Breast epithelium (tissue), 4 donors: ENCODE measurements at regions not wholly inside any gene's neighbourhood (a gene's known extent, or its start where the extent isn't known, plus 50 kb on each side); places are given as distances from the start of the nearest gene placed in this dataset.
"Not testable (repeated sequence)": the region's sequence is repeated elsewhere in the genome, so short reads cannot be mapped to it uniquely, and the experiment has no call there.

ENCODE experiments used
- DNase-seq, 2 donors: peaks; one replicate each; pipeline ENCODE4 v3.0.0-alpha.2; 2019; ENCODE audit warnings: low spot score in 2 of 2
- H3K27ac ChIP-seq, 2 donors: fragments of 200-600 bp; sonication (generic) in 1 of 2; one replicate each; pipeline ENCODE4 v1.5.1; 2016 to 2019; ENCODE audit warnings: mild to moderate bottlenecking in 1 of 2
- H3K27me3 ChIP-seq, 2 donors: fragments of 200-600 bp; sonication (generic) in 1 of 2; one replicate each; pipeline versions ENCODE4 v1.5.1 to v1.6.0; 2017 to 2019; ENCODE audit warnings: control low read depth in 1 of 2, mild to moderate bottlenecking in 1 of 2
- H3K36me3 ChIP-seq: fragments of 200-600 bp; one replicate; pipeline ENCODE4 v1.5.1; 2019
- H3K4me1 ChIP-seq, 2 donors: fragments of 200-600 bp; sonication (generic); one replicate each; pipeline ENCODE4 v1.5.1; 2016 to 2019; ENCODE audit warnings: control low read depth in 1 of 2
- H3K4me3 ChIP-seq, 3 donors: fragments of 200-600 bp; sonication (generic); 1 replicate in 2 of 3; 2 replicates in 1 of 3; pipeline ENCODE4 v1.5.1; 2016 to 2019; ENCODE audit warnings: mild to moderate bottlenecking in 3 of 3, moderate library complexity in 2 of 3
- H3K9me3 ChIP-seq, 2 donors: fragments of 200-600 bp; sonication (generic) in 1 of 2; one replicate each; pipeline ENCODE4 v1.5.1; 2016 to 2019; ENCODE audit warnings: control low read depth in 1 of 2
- CTCF ChIP-seq, 3 donors: fragments of 450-650 bp; IDR thresholded peaks; one replicate each; pipeline ENCODE4 v1.5.1; 2016 to 2017; ENCODE audit warnings: antibody characterized with exemption in 3 of 3, mild to moderate bottlenecking in 3 of 3, moderate library complexity in 3 of 3
- POLR2A ChIP-seq: fragments of 450-650 bp; IDR thresholded peaks from one replicate; pipeline ENCODE4 v1.6.1; 2016; ENCODE audit warnings: antibody characterized with exemption, mild to moderate bottlenecking, moderate library complexity
- POLR2AphosphoS5 ChIP-seq, 3 donors: sonication (generic); formaldehyde crosslinking; IDR thresholded peaks; one replicate each; pipeline ENCODE4 v1.6.1; 2017; ENCODE audit warnings: antibody characterized with exemption in 3 of 3
- intact Hi-C: fragments of 100-400 bp; cut with DNase I; formaldehyde crosslinking; loops from one replicate; pipeline ENCODE4 v1.15.1; 2023; ENCODE audit warnings: low total_unique reads

- intact Hi-C loops = no loop called here
- no peaks in the 10 kb centered on the region for H3K27me3 ChIP-seq
- TF ChIP-seq POLR2AphosphoS5 (IDR thresholded peaks at IDR 0.05) = no peak
- no peak for TF ChIP-seq CTCF (IDR thresholded peaks at IDR 0.05)
- TF ChIP-seq POLR2A = no peak
- no peaks in the 10 kb centered on the region for H3K36me3 ChIP-seq
- H3K4me3 ChIP-seq = no peak overlapping the region
- no peak for DNase-seq
- no peaks in the 10 kb centered on the region for H3K4me1 ChIP-seq
- H3K9me3 ChIP-seq = no peaks in the 10 kb centered on the region
- H3K27ac ChIP-seq = no peak overlapping the region
Measured at GRCh38 chr4:186871856-186872255, 148.2 kb upstream of the FAT1 start.

GRCh38 chr4:186873095-186873494 is 149.4 kb upstream of the FAT1 start:
- H3K36me3 ChIP-seq, DNase-seq, H3K27me3 ChIP-seq, H3K27ac ChIP-seq, H3K4me3 ChIP-seq, intact Hi-C loops, H3K9me3 ChIP-seq, H3K4me1 ChIP-seq: not testable (repeated sequence)

- H3K4me3 ChIP-seq = no peak overlapping the region
- intact Hi-C loops = no loop called here
- TF ChIP-seq POLR2AphosphoS5 (IDR thresholded peaks at IDR 0.05) (no peak), POLR2A (no peak), CTCF (IDR thresholded peaks at IDR 0.05) (no peak)
- no peaks in the 10 kb centered on the region for H3K4me1 ChIP-seq
- H3K27me3 ChIP-seq = no peaks in the 10 kb centered on the region
- H3K36me3 ChIP-seq = no peaks in the 10 kb centered on the region
- no peak overlapping the region for H3K27ac ChIP-seq
- no peak for DNase-seq
- no peaks in the 10 kb centered on the region for H3K9me3 ChIP-seq
Measured at GRCh38 chr4:186875476-186875875, 151.8 kb upstream of the FAT1 start.

- no peak for DNase-seq
- Histone ChIP-seq H3K9me3 (no peaks in the 10 kb centered on the region), H3K4me3 (no peak overlapping the region), H3K27me3 (no peaks in the 10 kb centered on the region), H3K36me3 (no peaks in the 10 kb centered on the region), H3K27ac (no peak overlapping the region), H3K4me1 (no peaks in the 10 kb centered on the region)
- no peak for TF ChIP-seq POLR2A
- TF ChIP-seq POLR2AphosphoS5 (IDR thresholded peaks at IDR 0.05) = no peak
- intact Hi-C loops = no loop called here
Measured at GRCh38 chr4:186876961-186877626, 153.4 kb upstream of the FAT1 start.

- intact Hi-C loops = no loop called here
- no peaks in the 10 kb centered on the region for H3K27me3 ChIP-seq
- no peak overlapping the region for H3K4me3 ChIP-seq
- TF ChIP-seq POLR2A (no peak), POLR2AphosphoS5 (IDR thresholded peaks at IDR 0.05) (no peak), CTCF (IDR thresholded peaks at IDR 0.05) (no peak)
- no peaks in the 10 kb centered on the region for H3K9me3 ChIP-seq
- no peak for DNase-seq
- H3K36me3 ChIP-seq = no peaks in the 10 kb centered on the region
- no peak overlapping the region for H3K27ac ChIP-seq
- H3K4me1 ChIP-seq = no peaks in the 10 kb centered on the region
Measured at GRCh38 chr4:186878203-186878776, 154.6 kb upstream of the FAT1 start.

- no peaks in the 10 kb centered on the region for H3K4me1 ChIP-seq
- DNase-seq = no peak
- H3K36me3 ChIP-seq = no peaks in the 10 kb centered on the region
- H3K4me3 ChIP-seq = no peak overlapping the region
- no peaks in the 10 kb centered on the region for H3K27me3 ChIP-seq
- no peak overlapping the region for H3K27ac ChIP-seq
- no peaks in the 10 kb centered on the region for H3K9me3 ChIP-seq
- intact Hi-C loops = no loop called here
- TF ChIP-seq POLR2AphosphoS5 (IDR thresholded peaks at IDR 0.05) (no peak), CTCF (IDR thresholded peaks at IDR 0.05) (no peak), POLR2A (no peak)
Measured at GRCh38 chr4:186881521-186882220, 158.0 kb upstream of the FAT1 start.
